ENCODE measurements at regions not wholly inside any gene's neighbourhood (a gene's known extent, or its start where the extent isn't known, plus 50 kb on each side); places are given as distances from the start of the nearest gene placed in this dataset.

- no peak for TF ChIP-seq CTCF (IDR thresholded peaks at IDR 0.05)
- no peak for TF ChIP-seq POLR2A (IDR thresholded peaks at IDR 0.05)
Observed at GRCh38 chr4:175273995-175274753, 356.0 kb downstream of the ADAM29 start.
